GM21825 (cell line): ENCODE measurements at regions not wholly inside any gene's neighbourhood (a gene's known extent, or its start where the extent isn't known, plus 50 kb on each side); places are given as distances from the start of the nearest gene placed in this dataset.
"Not testable (repeated sequence)": the region's sequence is repeated elsewhere in the genome, so short reads cannot be mapped to it uniquely, and the experiment has no call there.

Experiments
- ATAC-seq: cut with Tn5 transposase; IDR thresholded peaks from one replicate; pipeline ENCODE4 v1.9.1; 2021; ENCODE audit warnings: mild to moderate bottlenecking, moderate library complexity; ENCODE audit not compliant: unreplicated experiment

DNA sequence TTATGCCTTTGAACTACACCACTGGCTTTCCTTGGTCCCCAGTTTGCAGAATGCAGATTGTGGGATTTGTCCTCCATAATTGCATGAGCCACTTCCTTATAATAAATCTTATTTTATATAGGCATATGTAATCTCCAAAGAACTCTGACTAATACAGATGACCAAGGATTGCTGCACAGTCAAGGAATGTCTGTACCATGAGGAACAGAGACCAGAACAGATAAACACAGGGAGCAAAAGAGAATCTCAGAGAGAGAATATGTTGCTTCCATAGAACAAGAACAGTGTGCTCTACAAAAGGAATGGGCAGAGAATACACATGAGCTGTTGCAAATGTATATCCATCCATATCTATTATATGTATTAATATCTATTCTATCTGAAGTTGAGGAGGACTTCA, 111.1 kb downstream of the ADRA2C start:
- no peak for ATAC-seq

DNA sequence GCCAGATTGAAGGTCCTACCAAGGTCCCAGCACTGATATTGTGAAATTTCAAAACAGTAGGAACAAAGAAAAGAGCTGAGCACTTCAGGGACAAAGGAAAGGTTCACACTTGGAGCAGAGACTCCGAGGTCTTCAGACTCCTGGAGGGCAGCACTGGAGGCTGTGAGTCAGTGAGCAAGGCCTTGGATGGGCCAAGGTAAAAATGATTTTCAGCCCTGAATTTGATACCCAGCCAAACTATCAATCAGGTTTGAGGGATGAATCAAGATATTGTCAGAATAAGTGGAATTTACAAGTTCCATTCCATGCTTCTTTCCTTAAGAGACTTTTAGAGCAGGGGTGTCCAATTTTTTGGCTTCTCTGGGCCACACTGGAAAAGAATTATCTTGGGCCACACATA, 111.7 kb downstream of the ADRA2C start:
- no peak for ATAC-seq

DNA sequence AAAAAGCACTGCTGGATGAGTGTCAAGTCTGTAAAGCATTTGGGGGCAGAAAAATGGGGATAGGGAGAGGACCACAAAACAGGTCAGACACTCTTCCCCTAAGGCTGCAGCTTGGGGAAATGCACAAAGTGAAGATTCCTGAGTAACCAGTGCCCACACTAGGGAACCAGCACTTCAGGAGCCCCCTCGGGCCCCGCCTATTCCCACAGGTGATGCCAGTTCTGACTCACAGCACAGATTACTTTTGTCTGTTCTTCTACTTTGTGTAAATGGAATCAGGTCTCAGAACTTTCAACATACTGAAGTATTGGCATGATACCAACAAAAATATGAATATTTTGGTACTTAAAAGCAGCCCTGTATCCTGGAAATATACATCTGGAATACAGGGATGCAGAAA, 112.5 kb downstream of the ADRA2C start:
- ATAC-seq, result no peak

DNA sequence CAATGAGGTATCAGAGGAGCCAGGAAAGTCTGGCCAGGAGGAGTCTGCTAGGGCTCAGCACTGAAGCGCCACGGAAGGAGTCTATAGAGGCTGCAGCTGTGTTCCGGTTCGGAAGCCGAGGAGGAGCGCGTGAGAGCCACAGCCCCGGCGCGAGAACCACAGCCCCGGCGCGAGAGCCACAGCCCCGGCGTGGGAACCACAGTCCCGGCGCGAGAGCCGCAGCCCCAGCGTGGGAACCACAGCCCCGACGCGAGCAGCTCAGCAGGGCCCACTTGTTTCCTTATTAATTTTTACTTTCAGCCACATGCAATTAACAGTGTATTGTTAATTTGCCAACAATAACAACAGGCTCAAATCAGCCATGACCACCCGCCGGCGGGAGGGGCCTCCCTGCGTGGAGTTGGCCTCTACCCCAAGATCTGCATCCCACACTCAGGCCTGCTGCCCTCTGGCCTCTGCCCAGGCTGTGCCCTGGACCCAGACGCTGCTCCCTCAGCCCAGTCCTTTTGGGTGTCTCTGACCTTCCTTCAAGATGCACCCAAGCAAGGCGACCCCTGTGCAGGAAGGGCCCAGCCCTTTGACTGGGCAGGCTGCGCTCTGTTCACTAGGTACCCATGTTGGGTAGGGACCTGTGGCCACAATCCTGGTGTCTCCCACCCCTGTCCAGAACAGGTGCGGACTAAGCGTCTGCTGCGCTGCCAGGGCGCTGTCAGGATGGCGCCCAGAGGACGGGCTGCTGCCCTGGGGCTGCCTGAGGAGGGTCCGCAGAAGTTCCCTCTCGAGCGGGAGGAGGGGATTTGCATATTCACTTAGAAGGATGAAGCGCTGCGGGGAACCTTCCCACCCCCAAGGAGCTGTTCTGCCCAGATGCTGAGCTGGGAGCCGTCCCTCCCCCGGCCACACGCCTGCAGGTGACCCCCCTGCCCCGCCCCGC, 113.8 kb downstream of the ADRA2C start:
- no peak for ATAC-seq

DNA sequence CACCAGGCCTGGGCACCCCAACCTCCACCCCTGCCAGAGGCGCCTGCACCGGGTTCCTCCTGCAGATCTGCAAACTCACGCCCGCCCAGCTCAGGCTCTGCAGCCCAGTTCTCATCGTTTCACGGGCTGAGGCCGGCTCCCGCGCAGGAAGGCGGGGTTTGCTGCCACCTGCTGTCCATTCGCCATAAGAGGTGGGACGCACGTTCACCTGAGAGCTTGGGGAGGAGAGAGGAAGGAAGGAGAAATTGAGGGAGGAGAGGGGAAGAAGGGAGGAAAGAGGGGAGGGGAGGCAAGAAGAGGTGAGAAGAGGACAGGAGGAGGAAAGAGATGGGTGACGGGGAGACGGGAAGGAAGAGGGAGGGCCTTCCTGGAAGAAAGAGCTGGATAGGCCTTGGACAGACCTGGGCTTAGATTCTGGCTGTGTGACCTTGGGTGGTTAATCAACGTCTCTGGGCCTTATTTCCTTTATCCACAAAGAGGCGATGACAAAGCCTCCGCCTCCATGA, 114.5 kb downstream of the ADRA2C start:
- ATAC-seq, result no peak

GRCh38 chr4:3882316-3882885, 116.2 kb downstream of the ADRA2C start:
- not testable (repeated sequence) for ATAC-seq

GRCh38 chr4:3884261-3884660, 118.1 kb downstream of the ADRA2C start:
- ATAC-seq, result not testable (repeated sequence)

DNA sequence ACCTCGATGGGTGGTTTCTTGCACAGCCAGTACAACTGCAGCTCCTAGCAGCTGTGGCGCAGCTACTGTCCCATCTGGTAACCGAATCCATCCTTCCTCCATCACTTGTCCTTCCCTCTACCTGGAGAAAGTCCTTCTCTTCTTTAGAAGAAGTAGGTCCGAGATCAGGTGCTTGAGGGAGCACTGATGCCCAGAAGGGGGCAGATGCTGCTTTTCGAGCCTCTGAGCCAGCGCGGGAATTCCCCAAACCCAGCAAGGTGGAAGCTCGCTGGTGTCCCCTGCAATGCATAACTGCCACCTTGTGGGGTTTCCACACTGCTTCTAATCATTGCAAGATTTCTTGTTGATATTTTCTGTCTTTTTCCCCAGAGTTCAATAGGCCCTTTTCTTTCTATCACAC, 127.4 kb downstream of the ADRA2C start:
- not testable (repeated sequence) for ATAC-seq

DNA sequence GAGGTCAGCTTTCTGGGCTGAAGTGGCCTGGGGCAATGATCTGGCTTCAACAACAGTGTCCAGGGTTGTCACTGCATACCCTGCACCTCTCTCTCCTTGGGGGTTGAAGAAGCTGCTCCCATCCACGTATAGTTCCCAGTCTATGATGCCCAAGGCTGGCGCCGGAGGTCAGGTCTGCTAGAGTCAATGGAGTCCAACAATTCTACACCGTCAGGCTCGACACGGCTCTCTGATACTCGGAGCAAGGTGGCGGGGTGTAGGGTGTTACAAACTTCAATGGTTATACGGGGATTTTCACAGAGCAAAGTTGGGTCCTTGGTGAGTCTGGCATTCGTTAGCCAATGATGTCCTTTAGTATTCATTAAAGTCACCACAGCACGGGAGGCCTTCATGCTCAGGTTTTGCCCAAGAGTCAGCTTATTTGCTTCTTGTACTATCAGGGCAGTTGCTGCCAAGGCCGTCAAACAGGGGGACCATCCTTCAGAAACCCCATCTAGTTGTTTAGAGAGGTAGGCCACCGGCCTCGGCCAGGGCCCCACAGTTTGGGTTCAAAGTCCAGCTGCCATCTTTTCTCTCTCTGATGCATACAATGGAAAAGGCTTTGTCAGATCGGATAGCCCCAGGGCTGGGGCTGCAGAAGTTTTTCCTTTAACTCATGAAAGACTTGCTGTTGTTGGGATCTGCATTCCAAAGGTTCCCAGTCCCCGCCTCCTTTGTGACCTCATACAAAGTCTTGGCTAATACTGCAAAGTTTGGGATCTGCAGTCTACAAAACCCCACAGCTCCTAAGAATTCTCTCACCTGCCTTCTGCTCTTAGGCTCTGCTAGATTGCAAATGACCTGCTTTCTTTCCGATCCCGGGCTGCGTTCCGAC, 128.1 kb downstream of the ADRA2C start:
- ATAC-seq, result not testable (repeated sequence)

DNA sequence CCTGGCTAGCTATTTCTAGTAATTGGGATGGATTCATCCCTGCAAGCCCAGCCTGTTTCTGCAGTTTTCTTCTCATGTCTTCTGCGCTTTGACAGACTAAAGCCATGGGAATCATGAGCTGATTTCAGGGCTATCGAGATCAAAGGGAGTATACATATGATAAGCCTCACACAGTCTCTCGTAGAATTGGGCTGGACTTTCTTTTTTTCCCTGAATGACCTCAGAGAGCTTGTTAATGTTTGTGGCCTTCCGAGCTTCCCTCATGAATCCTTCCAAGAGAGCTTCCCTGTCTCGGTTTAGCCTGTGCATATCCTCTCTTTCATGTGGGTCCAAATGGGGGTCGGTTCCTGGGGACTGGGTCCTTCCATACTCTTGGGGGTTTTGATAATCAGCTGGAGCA, 130.3 kb downstream of the ADRA2C start:
- ATAC-seq, result no peak

DNA sequence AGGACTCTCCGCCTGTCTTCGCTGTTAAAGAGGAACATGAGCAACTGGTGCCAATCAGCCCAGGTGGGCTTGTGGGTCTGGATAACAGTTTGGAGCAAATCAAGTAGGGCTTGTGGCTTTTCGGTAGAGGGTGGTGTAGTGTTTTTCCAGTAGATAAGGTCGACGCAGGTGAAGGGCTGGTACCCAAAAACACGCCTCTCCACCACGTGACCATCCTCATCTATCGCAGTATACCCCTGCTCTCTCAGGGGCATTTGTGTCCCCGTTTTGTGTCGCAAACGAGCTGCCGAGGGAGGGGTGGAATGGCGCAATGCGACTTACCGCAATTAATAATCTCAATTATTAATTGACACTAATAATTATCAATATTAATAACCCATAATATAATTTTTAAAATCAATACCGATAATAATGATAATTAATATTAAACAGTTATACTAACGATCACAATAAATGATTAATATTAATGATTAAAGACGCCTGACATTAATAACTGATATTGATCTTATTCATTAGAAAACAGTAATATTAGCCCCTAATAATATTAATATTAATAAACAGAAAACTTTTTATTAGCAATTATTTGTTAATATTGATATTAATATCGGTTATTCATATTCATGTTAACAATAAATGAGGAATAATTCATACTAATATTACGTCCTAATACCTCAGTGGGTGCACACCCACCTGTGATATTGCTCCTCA, 130.8 kb downstream of the ADRA2C start:
- not testable (repeated sequence) for ATAC-seq

DNA sequence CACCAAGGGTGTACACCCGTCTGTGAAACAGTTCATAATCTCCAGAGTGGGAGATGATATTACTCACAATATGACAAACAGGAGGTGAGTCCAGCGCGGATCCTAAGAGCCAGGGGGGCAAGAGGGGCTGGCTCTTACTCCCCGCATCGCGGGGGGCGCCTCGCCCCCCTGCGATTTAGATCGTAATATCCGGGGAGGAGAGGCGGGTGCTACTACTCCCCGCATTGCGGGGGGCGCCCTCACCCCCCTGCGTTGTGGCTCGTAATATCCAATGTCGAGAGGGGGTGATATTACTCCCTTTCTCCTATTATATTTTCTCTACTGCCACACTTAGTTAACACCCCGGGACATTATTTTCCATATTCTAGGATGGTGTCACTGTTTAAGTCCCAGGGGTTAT, 131.9 kb downstream of the ADRA2C start:
- no peak for ATAC-seq

DNA sequence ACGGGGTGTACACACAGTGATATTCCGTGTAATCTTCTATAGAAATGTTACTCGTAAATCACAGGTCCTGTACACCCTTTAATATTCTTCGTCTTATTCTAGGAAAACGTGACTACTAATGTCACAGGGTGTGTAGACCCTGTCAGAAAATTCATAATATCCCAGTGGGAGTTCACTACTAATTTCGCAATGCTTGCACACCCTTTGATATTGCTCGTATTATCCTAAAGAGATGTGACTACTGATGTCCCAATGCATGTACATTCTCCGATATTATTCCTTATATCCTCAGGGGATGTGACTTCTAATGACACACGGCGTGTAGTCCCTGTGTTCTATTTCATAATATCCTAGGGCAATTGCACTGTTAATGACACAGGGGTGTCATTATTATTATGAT, 132.7 kb downstream of the ADRA2C start:
- ATAC-seq, result not testable (repeated sequence)

GRCh38 chr4:3904264-3904955, 138.2 kb downstream of the ADRA2C start:
- not testable (repeated sequence) for ATAC-seq

DNA sequence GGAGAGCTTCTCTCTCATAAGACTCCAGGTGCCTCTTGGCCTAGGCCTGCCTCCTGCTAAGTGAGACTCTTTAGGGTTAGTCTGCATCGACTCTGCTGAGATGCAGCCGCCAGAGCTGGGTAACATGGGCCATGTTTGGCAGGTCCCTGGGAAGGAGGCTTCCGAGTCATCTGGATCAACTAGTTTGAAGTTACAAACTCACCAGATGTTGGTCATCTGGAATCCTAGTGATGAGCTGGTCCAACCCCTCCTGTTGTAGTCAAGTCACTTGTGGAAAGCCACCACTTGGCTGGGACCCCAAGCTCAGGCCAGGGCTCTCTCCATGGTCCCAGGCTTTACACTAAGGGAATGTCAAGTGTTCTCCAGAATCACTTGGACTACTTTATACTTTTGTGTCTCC, 143.4 kb downstream of the ADRA2C start:
- not testable (repeated sequence) for ATAC-seq

DNA sequence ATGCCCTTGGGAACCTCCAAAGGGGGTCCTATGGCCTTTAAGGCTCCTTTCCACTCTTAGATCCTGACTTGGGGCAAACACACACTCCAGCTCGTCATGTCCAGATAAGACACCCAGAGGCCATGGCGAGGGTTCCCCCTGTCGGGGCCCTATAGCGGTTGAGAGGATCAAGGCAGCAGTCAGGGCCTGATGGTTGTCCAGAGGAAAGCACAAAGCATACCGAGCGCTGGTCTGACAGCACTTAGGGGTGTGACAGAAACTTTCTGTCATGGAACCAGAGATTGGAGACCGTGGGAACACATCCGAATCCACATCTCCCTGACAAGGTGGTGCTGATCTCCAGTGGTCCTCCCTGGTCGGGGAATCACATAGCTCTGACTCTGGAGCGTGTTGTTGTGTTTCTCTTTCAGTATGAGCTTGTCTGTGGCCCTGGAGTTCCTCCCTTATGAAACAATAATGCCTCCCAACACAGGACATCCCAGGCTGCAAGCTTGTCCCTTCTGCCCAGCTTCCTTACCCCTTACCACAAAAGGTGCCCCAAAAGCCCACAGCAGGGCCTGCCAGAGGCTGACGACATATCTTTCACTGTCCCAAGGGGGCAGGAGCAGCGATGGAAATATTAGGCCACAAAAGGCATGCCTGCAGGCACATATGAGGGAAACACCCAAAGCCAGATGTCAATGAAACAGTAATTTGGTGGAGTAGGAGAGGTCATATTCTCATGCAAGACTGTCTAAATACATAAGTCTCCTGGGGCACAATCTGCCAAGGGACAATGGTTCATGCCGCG, 144.2 kb downstream of the ADRA2C start:
- ATAC-seq, result not testable (repeated sequence)

- no peak for ATAC-seq
Observed at GRCh38 chr4:3911252-3911856, 145.2 kb downstream of the ADRA2C start.

GRCh38 chr4:3914511-3914910, 148.3 kb downstream of the ADRA2C start:
- not testable (repeated sequence) for ATAC-seq

DNA sequence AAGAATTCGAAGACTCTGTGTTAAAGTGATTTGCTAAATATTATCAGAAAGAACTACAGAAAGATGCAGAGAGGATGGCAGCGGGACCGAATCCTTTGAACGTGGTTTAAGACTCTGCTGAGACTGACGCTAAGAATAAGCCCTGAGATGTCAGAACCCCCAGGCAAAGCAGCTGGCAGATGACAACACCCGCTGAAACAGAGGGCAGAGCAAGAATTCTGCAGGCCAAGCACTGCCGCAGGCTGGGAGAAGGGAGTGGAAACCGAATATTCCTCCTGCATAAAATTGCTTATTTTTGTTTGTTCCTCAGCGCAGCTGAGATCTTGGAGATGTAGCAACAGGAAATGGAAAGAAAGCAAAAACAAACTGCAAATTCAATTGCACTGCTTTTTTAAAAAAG, 153.3 kb downstream of the ADRA2C start:
- ATAC-seq, result not testable (repeated sequence)
